Gastroesophageal sphincter (tissue), 3 donors: ENCODE measurements at regions not wholly inside any gene's neighbourhood (a gene's known extent, or its start where the extent isn't known, plus 50 kb on each side); places are given as distances from the start of the nearest gene placed in this dataset.
"Not testable (repeated sequence)": the region's sequence is repeated elsewhere in the genome, so short reads cannot be mapped to it uniquely, and the experiment has no call there.

ENCODE experiments used
- CTCF ChIP-seq, 4 experiments: fragments of 200-600 bp in 2 of 4; fragments of 450-650 bp in 2 of 4; sonication (generic) in 1 of 4; IDR thresholded peaks; one replicate each; pipeline ENCODE4 v1.5.1; 2017 to 2019; ENCODE audit warnings: antibody characterized with exemption in 4 of 4, mild to moderate bottlenecking in 2 of 4, moderate library complexity in 2 of 4
- EP300 ChIP-seq: sonication (generic); formaldehyde crosslinking; IDR thresholded peaks from one replicate; pipeline ENCODE4 v1.6.1; 2017; ENCODE audit warnings: antibody characterized with exemption, mild to moderate bottlenecking

DNA sequence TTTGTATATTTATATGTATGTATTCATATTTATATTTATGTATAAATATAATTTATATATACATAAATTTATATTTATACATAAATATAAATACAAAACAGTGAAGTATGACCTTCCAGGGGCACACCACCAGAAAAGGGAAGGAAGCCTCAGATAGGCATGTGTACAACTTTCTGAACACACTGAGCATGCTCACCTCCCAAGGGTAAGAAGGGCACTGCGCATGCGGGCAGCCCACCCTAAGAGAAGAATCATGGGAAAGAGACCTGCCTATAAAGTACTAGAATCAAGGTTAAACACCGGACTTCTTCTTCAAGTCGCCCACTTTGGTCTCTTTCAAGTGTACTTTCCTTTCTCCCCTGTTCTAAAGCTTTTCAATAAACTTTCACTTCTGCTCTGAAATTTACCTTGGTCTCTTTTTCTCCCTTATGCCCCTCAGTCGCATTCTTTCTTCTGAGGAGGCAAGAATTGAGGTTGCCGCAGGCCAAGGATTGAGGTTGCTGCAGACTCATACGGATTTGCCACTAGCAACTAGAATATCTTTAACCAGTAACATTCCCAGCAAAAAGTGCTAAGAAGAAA lies 600.3 kb downstream of the RPIA start:
- not testable (repeated sequence) for TF ChIP-seq EP300; CTCF (IDR thresholded peaks at IDR 0.05)
